ENCODE measurements at regions not wholly inside any gene's neighbourhood (a gene's known extent, or its start where the extent isn't known, plus 50 kb on each side); places are given as distances from the start of the nearest gene placed in this dataset.

DNA sequence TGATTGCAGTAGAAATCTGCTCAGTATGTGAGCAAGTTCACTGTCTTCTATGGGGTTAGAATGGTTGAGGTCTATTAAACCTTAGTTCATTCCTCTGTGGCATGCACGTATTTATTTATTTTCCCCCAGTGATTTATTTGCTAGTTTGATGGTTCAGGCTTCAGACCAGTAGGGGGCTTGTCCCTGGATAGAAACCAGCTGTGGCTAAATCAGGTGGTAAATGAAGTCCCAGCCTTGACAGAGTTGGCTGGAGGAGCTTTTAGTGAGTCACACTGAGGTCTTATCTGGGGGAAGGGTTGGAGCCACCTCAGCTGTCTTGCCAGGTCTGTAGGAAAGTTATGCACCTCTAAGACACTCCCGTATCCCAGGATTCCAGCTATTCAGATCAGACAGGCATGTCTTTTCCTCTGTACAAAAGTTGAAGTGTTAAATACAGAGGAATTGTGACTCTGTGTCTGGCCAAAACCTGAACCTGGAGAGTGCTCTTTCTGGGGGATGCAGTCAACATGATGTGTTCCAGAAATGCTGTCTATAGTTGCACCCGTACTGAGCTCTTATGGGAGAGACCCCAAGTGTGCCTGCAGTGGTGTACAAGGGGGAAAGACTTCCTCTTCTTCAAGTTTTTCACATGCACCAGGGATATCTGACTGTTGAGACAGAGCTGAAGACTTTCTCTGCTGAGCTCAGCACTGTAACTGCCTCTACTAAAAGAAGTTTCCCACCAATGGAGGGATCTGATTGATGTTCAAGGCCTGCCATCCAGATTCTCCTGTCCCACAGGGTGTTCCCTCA, 1322.1 kb downstream of the TMEM121 start:
- TF ChIP-seq, protein P1, sequence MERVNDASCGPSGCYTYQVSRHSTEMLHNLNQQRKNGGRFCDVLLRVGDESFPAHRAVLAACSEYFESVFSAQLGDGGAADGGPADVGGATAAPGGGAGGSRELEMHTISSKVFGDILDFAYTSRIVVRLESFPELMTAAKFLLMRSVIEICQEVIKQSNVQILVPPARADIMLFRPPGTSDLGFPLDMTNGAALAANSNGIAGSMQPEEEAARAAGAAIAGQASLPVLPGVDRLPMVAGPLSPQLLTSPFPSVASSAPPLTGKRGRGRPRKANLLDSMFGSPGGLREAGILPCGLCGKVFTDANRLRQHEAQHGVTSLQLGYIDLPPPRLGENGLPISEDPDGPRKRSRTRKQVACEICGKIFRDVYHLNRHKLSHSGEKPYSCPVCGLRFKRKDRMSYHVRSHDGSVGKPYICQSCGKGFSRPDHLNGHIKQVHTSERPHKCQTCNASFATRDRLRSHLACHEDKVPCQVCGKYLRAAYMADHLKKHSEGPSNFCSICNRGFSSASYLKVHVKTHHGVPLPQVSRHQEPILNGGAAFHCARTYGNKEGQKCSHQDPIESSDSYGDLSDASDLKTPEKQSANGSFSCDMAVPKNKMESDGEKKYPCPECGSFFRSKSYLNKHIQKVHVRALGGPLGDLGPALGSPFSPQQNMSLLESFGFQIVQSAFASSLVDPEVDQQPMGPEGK (CRISPR knock-in tag; IDR thresholded peaks at IDR 0.05; ENCODE audit: borderline replicate concordance): no peak
- TF ChIP-seq ZNF8 (CRISPR knock-in tag; IDR thresholded peaks at IDR 0.05) (no peak), ISL1 (CRISPR knock-in tag; IDR thresholded peaks at IDR 0.05) (no peak)
- TF ChIP-seq, protein P2, sequence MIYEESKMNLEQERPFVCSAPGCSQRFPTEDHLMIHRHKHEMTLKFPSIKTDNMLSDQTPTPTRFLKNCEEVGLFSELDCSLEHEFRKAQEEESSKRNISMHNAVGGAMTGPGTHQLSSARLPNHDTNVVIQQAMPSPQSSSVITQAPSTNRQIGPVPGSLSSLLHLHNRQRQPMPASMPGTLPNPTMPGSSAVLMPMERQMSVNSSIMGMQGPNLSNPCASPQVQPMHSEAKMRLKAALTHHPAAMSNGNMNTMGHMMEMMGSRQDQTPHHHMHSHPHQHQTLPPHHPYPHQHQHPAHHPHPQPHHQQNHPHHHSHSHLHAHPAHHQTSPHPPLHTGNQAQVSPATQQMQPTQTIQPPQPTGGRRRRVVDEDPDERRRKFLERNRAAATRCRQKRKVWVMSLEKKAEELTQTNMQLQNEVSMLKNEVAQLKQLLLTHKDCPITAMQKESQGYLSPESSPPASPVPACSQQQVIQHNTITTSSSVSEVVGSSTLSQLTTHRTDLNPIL (CRISPR knock-in tag; IDR thresholded peaks at IDR 0.05; ENCODE audit: low read depth): no peak
